GM21529 (cell line): ENCODE measurements at regions not wholly inside any gene's neighbourhood (a gene's known extent, or its start where the extent isn't known, plus 50 kb on each side); places are given as distances from the start of the nearest gene placed in this dataset.
"Not testable (repeated sequence)": the region's sequence is repeated elsewhere in the genome, so short reads cannot be mapped to it uniquely, and the experiment has no call there.

Experiments
- ATAC-seq: cut with Tn5 transposase; IDR thresholded peaks from one replicate; pipeline ENCODE4 v1.9.1; 2021; ENCODE audit not compliant: unreplicated experiment

GRCh38 chr9:31321256-31321655 is 1063.2 kb upstream of the ACO1 start:
- ATAC-seq = no peak

DNA sequence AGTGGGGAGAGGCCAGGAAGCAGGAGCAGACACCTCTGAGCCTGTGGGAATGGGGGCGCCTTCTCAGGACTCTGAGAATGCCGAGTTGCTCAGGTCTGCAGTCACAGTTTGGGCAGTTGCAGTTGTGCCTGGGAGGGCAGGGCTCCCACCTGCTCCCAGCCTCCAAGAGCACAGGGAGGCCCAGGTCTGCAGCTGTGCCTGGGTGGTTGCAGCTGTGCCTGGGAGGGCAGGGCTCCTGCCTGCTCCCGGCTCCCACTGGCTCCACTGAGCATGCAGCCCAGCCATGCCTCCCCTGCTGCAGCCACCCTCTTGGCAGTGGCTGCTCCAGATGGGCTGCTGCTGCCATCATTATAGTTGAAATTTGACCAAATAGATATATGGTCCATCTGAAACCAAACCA is 1062.8 kb upstream of the ACO1 start:
- ATAC-seq = no peak

DNA sequence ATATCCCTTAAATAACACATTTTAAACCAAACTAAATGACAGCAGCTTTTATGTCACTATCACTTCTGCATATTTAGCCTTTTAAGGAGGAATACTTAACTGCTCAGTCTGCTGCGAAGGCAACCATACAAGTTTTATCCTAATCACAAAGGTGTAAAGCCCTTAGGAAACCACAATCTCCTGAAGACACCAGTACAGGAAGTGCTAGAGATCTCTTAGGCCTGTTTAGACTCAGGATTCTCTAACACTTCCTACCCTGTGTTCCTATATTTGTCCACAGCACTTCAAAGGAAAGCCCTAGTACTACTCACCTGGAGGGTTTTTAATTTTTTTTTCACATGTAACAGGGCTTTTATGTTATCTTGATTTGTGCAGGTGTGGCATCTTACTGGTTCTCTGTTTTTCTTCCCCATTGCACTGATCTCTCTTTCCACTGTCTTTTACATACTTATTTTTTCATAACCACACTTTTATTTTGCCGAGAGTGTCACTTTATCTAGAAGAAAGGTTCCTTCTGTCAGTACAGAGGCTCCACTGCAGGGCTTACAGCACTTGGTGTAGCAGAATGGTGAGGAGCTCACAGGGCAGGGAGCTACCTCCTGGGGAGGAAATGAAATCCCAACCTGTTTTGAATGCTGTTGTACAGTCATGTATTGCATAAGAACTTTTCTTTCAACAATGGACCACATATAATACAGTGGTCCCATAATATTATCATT is 1060.6 kb upstream of the ACO1 start:
- ATAC-seq = no peak

- no peak for ATAC-seq
These were observed 1058.7 kb upstream of the ACO1 start for GRCh38 chr9:31325778-31326177.

DNA sequence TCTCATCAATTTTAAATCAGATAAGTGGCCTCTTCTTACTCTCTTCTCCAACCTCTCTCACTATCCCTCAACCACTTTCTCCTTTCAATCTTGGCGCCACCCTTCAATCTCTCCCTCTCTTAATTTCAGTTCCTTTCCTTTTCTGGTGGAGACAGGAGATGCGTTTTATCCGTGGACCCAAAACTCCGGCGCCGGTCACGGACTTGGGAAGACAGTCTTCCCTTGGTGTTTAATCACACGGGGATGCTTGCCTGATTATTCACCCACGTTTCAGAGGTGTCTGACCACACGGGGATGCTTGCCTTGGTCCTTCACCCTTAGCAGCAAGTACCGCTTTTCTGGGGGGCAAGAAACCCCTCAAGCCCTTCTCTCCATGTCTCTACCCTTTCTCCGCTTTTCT is 1057.6 kb upstream of the ACO1 start:
- ATAC-seq = not testable (repeated sequence)

GRCh38 chr9:31334837-31335528 is 1049.5 kb upstream of the ACO1 start:
- ATAC-seq = no peak

- ATAC-seq = no peak
These were observed 1048.8 kb upstream of the ACO1 start for GRCh38 chr9:31335529-31336234.

DNA sequence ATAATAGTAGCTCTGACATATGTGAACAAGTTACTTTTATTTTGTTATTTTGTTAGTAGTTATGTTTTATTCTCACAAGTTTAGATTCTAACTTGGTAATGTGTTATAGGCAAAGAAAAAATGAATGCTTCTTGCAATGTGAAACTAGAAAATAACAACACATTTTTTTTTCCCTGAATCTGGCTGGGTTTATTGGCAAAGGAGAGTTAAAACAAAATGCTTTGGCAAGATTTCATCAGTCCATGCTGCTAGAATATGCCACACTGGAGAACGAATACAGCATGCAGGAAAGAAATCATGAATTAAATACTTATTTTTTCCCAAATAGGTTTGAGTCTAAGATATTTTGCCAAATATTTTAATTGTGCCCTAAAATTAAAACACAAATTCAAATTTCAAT is 1048.1 kb upstream of the ACO1 start:
- ATAC-seq = no peak

DNA sequence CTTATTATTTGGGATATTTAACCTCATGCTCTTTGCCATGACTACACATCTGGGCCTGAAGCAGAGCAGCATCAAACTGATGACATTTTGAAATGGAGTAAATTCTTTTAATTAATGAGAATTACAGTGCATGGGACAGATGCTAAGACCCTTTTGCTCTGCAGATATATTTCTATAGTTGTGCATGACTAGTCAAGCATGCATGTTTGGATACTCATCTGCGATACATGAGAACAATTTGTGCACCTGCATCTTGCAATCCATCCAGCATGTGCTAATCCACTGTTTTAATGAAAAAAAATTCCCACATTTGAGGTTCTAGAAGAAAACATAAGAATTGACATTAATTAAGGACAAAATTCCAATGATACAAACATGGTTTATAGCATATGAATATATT is 1047.6 kb upstream of the ACO1 start:
- no peak for ATAC-seq

DNA sequence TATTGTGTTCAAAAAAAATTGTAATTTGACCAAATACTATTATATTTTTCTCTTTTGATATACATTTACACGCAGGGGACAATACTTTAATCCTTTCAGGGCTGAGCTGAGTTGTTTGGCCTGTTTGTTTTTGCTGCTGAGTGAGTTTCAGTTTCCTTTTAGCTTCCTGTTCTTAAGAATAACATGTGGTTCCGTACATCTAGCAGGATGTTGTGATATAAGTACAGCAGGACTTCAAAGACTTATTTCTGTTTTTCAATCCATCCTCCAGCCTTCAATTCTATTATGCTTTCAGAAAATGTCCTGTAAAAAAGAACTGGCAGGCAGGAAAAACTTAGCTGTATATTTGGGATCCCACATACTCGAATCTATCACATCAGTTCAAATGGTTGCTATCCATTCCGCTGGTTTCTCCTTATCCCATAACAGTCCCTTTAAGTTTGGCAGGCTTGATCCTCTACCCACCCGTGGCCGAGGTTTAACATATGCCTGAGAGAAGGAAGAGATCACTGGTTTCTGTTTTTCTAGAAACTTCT is 1037.3 kb upstream of the ACO1 start:
- ATAC-seq = peak; percentile 100

DNA sequence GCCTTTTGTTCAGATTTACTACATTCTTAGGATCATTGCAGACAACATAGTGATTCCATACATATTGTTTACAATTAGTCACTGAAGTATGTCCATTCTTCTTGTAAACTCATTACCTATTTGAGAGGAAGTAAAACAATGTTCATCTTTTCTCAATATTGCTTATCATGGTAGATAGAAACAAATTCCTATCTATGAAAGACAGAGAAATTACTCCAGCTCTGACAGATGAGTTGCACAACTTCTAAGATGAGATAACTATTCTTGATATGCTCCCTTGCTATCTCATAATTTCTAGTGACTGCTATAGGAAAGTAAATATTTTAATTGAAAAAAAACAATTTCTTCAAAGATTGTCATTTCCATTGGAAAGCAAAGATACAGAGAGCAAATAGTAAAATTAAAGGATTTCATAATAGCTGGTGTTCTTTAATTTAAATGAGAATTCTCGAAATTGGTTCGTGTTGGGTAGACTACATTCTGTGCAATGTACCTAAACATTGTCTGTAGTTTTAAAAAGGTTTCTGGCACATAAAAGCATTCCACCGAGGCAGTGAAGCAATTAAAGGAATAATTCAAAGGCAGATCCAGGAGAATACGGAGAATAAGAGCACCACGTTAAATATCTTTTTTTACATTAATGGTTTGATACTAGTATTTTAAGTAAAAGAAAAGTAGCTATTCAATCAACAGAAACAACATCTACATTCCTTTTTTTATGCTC is 1029.1 kb upstream of the ACO1 start:
- ATAC-seq = no peak

DNA sequence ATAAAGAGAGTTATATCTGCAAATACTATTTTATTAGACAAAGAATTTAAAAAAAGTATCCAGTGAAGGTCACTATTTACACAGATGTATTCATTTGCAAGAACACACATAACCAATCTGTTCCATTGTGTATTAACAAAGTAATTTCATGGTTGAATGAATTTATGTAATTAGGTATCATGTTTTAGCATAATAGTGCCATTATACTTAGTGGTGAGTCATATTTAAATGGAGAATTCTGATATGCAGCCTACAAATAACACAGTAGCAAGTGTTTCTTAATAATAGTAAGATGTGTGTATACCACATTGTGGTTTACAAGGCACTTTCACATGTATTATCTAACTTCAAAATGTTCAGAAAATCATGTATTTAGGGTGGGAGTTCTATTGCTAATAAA is 1028.5 kb upstream of the ACO1 start:
- no peak for ATAC-seq

DNA sequence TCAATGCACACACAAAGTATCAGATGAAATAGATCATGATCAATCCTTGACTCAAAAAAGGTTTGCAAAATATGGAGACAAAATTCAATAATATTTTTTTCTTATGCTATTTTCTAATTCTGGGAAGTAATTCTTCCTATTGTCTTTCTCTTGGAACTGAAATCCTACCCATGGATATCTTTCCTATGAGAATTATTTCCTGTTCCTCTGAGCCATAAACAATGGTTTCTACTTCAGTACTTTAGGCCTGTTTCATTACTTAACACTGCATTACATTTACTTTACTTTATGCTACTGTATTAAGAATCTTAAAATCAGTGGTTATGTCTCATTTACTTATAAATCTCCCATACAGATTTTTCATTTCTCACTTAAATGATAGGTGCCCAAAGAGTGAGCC is 1025.4 kb upstream of the ACO1 start:
- no peak for ATAC-seq

DNA sequence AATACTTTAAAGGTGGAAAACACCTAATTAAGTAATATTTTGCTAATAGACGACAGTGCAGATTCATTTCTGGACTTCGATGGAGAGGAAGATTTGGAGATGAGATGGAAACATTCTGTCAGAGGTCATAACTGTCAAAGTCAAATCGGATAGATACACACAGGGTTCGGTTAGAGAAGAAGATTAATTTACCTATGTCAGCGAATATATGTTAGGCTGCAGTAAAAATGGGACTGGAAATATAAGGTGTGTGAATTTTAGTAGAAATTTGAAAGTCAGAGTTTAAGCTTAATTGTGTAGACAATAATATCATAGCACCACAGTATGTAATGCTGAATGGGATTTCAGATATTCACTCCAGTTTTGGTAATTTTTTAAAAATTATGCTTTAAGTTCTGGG is 1020.3 kb upstream of the ACO1 start:
- no peak for ATAC-seq

DNA sequence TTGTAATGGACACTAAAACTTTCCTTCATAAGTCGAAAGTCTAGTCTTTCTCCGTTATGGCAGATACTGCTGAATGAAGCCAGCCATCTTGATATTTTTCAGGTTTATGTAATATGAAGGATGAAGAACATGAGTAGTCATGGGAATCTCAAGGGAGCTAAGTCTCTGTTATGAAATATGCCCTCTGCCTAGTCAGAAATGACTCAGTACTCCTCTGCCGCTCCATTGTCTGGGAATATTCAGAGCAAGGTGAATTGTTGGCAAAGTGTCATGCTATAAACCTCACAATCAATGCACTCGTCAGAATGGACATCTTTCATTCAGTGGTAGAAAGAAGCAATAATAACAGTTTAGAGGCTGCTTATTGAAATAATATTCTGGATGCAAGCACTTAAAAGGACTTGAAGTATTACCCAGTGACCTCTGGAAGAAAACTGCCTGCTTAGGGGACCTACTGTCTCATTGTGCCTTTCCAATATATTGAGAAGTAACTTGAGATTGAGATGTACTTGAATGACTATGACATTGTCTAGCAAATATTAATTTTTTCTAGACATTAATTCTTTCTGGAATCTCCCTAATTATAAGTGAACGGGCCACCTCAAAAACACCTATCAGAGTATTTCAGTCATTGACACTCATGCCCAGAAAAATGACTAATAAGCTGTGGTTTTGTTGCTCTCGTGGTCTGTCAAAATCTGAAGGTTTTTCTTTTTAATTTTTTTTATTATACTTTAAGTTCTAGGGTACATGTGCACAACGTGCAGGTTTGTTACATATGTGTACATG is 1011.5 kb upstream of the ACO1 start:
- ATAC-seq = no peak

- ATAC-seq = no peak
These were observed 1007.1 kb upstream of the ACO1 start for GRCh38 chr9:31377358-31377757.

- no peak for ATAC-seq
These were observed 995.8 kb upstream of the ACO1 start for GRCh38 chr9:31388660-31389059.

- no peak for ATAC-seq
These were observed 995.4 kb upstream of the ACO1 start for GRCh38 chr9:31389075-31389474.

DNA sequence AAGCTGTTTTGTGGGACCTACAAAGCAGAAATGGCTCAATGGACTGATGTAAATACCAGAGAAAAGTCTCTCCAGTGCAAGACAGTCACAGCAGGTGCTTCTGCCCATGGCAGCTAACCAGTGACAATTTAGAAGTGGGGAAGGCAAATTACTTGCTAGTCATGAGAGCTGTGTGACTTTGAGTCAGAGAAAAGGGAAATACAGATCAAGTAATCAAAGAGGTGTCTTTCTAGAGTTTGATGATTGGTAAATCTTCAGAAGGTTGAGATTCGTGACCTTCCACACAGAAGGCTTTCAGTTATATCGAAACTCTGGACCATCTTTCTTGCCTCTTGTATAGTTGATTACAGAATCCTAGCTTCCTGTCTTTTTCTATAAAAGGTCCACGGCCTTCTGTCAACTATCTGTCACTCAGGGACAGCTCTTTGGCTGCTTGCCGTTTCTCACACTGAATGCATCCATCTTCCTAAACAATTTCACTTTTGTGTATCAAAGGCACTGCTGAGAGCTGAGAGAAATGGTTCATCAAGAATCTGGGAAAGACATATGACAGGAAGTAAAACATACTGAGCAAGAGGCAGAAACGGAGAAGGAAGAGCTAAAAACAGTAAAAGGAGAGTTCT is 993.9 kb upstream of the ACO1 start:
- ATAC-seq = peak; percentile 53

DNA sequence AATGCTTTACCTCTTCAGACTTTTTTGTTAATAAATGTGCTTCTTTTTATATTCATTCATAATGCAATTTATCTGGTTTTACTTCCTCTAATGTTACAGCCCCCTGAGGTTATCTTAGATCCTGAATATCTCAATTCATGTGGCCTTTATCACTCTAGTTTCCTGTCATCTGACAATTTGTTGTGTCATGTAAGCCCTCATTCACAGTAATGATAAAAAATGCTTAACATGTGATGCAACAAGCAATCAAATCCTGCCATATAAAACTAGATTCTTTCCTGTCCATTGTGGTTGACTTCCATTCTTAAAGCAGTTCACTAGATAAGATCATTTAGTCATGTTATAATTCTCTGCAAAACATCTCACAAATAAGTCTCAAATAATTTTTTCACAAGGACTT is 991.2 kb upstream of the ACO1 start:
- ATAC-seq = no peak
